ENCODE measurements at regions not wholly inside any gene's neighbourhood (a gene's known extent, or its start where the extent isn't known, plus 50 kb on each side); places are given as distances from the start of the nearest gene placed in this dataset.

GRCh38 chr6:44505751-44506150 is 118.2 kb downstream of the CDC5L start:
- TF ChIP-seq EZH2phosphoT487 (IDR thresholded peaks at IDR 0.05; ENCODE audit: insufficient read depth, low read depth) (no peak), EZH2 (IDR thresholded peaks at IDR 0.05; ENCODE audit: insufficient read depth, poor library complexity, severe bottlenecking) (no peak)

Measured in GM23248 (cell line).